WERI-Rb-1 (cell line): ENCODE measurements at regions not wholly inside any gene's neighbourhood (a gene's known extent, or its start where the extent isn't known, plus 50 kb on each side); places are given as distances from the start of the nearest gene placed in this dataset.
A peak's percentile ranks its signal among the peaks of the same experiment; 100 is the strongest.

ENCODE experiments used
- DNase-seq: peaks from one replicate; pipeline ENCODE4 v3.0.0-alpha.2; 2020
- H3K27ac ChIP-seq: fragments of 250-450 bp; sonication (Bioruptor Pico); 2 replicates; pipeline ENCODE4 v1.5.1; 2020; ENCODE audit warnings: mild to moderate bottlenecking, moderate library complexity
- H3K27me3 ChIP-seq: fragments of 250-450 bp; sonication (Bioruptor Pico); 2 replicates; pipeline ENCODE4 v1.5.1; 2021; ENCODE audit warnings: mild to moderate bottlenecking, low read depth, moderate library complexity; ENCODE audit not compliant: insufficient read depth, severe bottlenecking
- H3K36me3 ChIP-seq: fragments of 250-450 bp; sonication (Bioruptor Pico); 2 replicates; pipeline ENCODE4 v1.5.1; 2020; ENCODE audit warnings: mild to moderate bottlenecking, moderate library complexity
- H3K4me3 ChIP-seq: 2 replicates; pipeline ENCODE4 v1.5.1; 2011; ENCODE audit warnings: low read depth, mild to moderate bottlenecking, control low read depth, low read length
- H3K9me3 ChIP-seq: fragments of 250-450 bp; sonication (Bioruptor Pico); 2 replicates; pipeline ENCODE4 v1.5.1; 2021; ENCODE audit warnings: mild to moderate bottlenecking, moderate library complexity; ENCODE audit not compliant: severe bottlenecking
- CTCF ChIP-seq: IDR thresholded peaks from 2 replicates; pipeline ENCODE4 v1.5.1; 2011; ENCODE audit warnings: low read depth, mild to moderate bottlenecking, control low read depth, inconsistent platforms, low read length

DNA sequence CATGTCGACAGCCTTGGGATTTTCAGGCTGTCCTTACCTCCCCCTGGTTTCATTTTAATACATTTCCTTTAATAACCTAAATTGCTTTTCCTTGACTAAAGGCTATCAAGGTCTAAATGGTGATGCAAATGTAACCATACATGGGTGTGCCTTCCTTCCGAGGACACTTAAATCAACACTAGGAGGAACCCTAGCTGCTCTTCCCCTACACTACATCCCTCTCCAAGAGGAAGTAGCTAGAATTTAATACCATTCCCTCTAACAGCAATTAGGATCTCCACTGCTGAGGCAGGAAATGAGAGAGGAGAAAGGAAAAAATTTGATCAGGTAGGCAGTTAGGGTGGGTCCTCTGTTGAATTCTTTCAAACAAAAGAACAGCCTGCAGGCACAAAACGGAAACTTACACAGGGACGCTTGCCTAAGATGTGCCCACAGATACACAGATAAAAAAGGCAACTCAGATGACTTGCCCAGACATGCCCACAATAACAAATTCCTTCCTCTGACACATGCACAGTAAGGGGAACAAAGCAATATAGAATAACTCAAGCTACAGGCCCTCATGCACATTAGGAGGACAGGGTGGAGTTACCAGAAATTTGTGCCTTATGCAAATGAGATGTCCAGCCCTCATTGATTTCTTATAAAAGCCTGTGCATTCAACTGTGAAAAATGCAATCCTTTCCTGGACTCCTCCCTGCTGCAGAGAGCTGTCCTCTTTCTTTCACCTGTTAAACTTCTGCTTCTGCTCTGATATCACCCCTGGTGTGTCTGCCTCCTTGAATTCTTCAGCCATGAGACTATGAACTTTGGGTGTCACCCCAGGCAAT is 1024.4 kb upstream of the CADM2 start:
- Histone ChIP-seq H3K4me3 (no peak overlapping the region), H3K36me3 (no peaks in the 10 kb centered on the region), H3K27me3 (no peaks in the 10 kb centered on the region), H3K9me3 (peaks cover 8% of the 10 kb centered on the region), H3K27ac (peak overlapping the region; percentile 44)
- DNase-seq, result peak; percentile 8
- TF ChIP-seq CTCF, result no peak

- no peak for TF ChIP-seq CTCF
- no peaks in the 10 kb centered on the region for H3K9me3 ChIP-seq
- no peaks in the 10 kb centered on the region for H3K36me3 ChIP-seq
- H3K4me3 ChIP-seq, result no peak overlapping the region
- H3K27me3 ChIP-seq, result no peaks in the 10 kb centered on the region
- no peak for DNase-seq
- H3K27ac ChIP-seq, result no peak overlapping the region
Measured at GRCh38 chr3:83938491-83938890, 1020.3 kb upstream of the CADM2 start.

DNA sequence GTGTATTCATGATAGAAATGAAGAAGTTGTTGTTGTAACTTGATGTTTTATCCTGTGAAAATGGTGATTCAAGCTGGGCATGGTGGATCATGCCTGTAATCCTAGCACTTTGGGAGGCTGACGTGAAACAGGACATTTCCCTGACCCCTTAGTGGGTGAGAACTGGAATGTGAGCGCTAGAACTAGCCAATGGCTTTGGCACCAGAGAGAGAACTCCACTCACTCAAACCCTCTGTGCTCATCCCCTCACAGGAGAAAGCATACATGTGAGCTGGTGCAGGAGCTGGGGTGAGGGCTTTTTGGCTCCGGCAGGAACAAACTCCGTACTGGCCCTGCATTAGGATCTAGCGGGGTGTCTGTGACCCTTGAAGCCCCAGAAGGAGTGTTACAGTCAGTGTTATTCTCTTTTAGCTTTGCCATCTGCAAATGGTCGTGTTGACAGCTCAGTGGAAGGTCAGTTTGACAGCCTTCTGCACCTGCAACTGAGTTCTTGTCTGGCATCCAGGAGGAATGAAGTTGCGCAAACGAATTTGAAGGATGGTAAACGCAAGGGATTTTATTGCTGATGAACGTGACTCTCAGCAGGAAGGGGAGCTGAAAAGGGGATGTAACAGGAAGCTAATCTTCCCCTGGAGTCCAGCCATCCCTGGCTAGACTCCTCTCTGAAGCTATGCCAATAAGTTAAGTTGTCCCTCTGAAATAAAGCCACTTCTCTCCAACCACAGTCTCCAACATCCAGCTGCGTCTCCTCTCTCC is 1016.6 kb upstream of the CADM2 start:
- H3K27me3 ChIP-seq, result no peaks in the 10 kb centered on the region
- H3K9me3 ChIP-seq, result no peaks in the 10 kb centered on the region
- no peaks in the 10 kb centered on the region for H3K36me3 ChIP-seq
- TF ChIP-seq CTCF, result no peak
- H3K4me3 ChIP-seq, result no peak overlapping the region
- H3K27ac ChIP-seq, result no peak overlapping the region
- DNase-seq, result no peak

GRCh38 chr3:83946049-83946448 is 1012.7 kb upstream of the CADM2 start:
- no peak for TF ChIP-seq CTCF
- Histone ChIP-seq H3K4me3 (no peak overlapping the region), H3K27ac (no peak overlapping the region), H3K27me3 (no peaks in the 10 kb centered on the region), H3K36me3 (no peaks in the 10 kb centered on the region), H3K9me3 (no peaks in the 10 kb centered on the region)
- no peak for DNase-seq

- H3K36me3 ChIP-seq, result no peaks in the 10 kb centered on the region
- no peaks in the 10 kb centered on the region for H3K27me3 ChIP-seq
- no peak overlapping the region for H3K27ac ChIP-seq
- no peaks in the 10 kb centered on the region for H3K9me3 ChIP-seq
- H3K4me3 ChIP-seq, result no peak overlapping the region
- peak; percentile 29; the same call in 1 of the 2 replicates for TF ChIP-seq CTCF
- peak; percentile 9 for DNase-seq
Measured at GRCh38 chr3:83946554-83946953, 1012.2 kb upstream of the CADM2 start.
